GM21717 (cell line): ENCODE measurements at regions not wholly inside any gene's neighbourhood (a gene's known extent, or its start where the extent isn't known, plus 50 kb on each side); places are given as distances from the start of the nearest gene placed in this dataset.

ENCODE experiments used
- ATAC-seq: cut with Tn5 transposase; IDR thresholded peaks from one replicate; pipeline ENCODE4 v1.9.1; 2021; ENCODE audit warnings: mild to moderate bottlenecking, moderate library complexity; ENCODE audit not compliant: unreplicated experiment

DNA sequence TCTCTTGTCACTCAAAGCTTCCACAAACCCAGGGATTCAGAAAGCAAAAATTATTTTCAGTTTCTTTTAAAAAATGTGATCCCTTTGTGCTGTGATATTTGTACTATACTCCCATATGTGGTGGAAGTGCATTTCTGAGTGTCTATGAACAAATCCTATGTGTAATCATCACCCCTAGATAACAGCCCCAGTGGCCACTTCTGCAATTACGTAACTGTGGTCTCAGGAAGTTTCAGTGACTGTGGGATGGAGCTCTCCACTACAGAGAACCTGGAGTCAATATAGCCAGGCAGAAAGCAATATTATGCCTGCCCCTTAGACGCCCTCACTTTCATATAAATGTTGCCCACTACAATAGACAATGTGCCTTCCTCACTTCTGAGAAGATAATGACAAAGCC lies 1101.7 kb upstream of the GHITM start:
- no peak for ATAC-seq

DNA sequence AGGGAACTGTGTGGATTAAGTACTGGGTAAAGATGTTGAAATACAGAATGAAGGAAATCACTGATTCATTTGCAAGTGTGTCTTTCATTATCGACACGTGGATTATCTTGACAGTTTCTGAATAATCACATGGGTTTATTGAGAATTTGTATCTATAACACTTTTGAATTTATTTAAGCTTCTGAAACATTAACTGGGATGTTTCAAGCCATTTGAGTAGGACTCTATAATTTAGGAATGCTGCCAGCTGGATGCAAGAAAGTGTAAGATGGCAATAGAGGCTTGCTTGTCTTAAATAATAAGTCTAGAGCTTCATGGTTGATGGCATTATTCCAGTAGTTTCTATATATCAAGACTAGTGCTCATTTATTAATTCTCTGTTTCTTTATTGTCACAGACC lies 1100.7 kb upstream of the GHITM start:
- ATAC-seq: no peak

GRCh38 chr10:83045731-83046130 lies 1093.6 kb upstream of the GHITM start:
- ATAC-seq: no peak

- ATAC-seq: no peak
These were observed 1088.5 kb upstream of the GHITM start for GRCh38 chr10:83050815-83051214.

GRCh38 chr10:83062871-83063270 lies 1076.4 kb upstream of the GHITM start:
- no peak for ATAC-seq

DNA sequence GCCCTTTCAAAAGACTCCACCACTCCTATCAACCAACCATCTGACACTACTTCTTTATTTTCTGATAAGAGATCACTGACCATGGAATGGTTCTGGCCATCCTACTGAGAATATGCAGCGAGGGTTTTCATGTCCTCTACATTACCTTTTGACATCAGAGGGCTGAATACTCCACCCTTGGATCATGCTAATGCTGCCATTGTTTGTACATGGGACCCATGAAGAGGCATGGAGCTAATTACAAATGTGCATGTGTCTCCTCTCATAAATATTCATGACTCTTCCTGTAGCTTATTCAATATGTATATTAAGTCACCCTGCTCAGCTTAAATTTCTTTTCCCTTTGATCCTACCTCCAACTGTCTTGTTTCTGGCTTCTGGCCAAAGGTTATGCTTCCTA lies 1065.8 kb upstream of the GHITM start:
- ATAC-seq: no peak

DNA sequence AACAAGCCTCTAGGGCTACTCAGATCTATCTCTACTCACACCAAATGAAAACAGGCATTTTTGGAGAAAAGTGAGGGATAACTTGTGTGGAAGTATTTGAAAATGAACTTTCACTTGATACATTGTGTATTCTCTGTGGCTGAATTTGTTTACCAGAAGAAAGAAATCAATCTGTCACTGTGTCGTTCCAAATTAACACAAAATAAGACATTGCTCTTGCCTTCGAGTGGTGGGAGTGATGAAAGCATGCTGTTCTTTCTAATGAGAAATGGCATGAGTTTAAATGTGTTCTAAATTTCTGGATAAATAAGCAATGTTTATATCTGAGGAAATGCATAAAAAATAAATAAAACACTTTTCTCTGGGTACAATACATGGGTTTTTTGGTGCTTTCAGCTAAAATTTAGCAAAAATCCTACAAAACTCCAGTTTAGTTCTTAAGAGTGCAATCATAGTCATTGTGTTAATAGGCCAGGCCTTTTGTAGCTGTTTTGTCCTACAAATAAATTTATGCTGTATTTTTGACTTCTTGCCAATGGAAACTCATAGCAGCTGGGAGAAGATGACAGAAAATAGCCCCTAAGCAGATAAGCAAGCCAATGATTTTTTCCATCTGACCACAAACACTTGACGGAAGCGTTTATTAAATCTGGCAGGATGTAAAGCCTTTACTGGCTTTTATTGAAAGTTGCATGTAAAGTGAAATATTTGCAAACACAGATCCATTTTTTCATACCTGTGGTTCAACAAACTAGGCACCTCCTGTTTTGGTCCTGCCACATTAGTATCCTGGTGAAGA lies 1064.1 kb upstream of the GHITM start:
- ATAC-seq: no peak

DNA sequence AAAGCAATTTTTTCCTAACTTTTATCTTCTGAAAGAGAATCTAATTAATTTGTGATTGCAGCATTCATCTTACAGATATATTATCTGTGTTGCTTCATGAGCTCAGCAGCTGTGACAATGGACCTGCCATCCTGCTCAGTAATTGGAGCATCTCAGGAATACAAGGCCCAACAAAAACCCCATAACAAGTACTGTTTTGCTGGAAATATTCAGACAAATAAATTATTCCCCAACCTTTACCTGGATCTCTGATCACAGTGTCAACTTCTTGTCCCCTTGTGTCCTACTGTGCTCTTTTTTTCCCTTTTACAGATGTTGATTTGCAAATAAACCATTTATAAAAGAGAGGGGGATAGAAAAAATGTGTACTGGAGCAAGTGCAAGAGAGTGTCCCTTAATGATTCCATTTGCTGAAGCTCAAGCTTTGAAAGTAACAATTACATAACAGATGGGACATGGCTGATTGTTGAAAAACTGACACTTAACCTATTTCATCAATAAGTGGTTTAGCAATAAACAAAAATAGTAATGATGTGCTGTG lies 1063.4 kb upstream of the GHITM start:
- ATAC-seq: no peak

- no peak for ATAC-seq
These were observed 1062.9 kb upstream of the GHITM start for GRCh38 chr10:83076443-83076842.

DNA sequence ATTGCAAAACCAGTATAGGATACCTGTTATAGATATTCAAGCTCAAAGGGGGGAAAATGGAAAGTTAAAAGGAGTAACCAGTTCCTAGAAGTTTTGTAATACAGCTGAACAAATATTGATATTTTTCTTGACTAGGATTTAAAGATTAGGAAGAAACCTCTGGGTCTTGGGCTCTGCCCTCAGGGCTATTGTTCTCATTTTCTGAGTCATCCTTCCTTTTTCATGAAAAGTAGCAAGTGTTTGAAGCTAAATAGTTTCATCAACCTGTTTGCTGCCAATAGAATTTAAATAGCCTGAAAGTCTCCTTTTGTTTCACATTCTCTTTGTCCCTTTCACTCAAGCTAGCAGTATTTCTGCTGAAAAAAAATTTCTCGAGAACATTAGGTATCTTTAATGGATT lies 1061.1 kb upstream of the GHITM start:
- no peak for ATAC-seq

GRCh38 chr10:83078645-83079044 lies 1060.7 kb upstream of the GHITM start:
- ATAC-seq: no peak

GRCh38 chr10:83083831-83084230 lies 1055.5 kb upstream of the GHITM start:
- ATAC-seq: no peak

- ATAC-seq: no peak
These were observed 1050.0 kb upstream of the GHITM start for GRCh38 chr10:83089335-83089734.

GRCh38 chr10:83104616-83105015 lies 1034.7 kb upstream of the GHITM start:
- ATAC-seq: no peak

DNA sequence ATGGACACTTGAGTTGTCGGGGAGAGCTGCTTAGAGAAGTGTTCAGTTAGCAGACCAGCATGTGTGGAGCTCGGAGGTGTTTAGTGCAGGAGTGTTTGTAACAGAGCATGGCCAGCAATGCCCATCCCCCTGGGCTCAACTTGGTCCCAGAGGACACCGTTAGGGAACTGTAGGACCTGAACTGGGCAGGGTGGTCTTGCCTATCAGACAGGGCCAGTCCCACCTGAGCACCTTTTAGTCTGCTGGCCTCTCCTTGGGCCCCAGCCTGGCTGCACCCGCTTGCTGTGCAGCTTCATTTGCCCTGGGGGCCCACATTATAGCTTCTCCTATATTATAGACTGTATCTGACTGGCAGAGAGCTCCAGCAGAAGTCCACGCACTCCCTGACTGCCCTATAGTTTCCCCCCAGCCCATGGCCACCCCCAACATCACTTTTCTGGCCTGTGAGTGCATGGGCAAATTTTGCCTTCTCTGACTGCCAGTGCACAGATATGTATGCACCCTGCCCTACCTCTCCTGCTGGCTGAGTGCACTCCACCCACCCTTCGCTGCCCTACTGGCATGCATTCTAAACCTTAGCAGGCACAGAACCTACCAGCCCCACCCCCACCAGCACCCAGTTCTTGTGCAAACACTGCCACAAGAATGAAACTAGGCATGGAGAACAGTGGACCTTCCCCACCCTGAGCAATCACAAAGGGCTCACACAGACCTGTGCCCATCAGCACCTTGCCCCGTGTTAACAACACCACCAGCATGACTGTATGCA lies 1030.6 kb upstream of the GHITM start:
- ATAC-seq: no peak

DNA sequence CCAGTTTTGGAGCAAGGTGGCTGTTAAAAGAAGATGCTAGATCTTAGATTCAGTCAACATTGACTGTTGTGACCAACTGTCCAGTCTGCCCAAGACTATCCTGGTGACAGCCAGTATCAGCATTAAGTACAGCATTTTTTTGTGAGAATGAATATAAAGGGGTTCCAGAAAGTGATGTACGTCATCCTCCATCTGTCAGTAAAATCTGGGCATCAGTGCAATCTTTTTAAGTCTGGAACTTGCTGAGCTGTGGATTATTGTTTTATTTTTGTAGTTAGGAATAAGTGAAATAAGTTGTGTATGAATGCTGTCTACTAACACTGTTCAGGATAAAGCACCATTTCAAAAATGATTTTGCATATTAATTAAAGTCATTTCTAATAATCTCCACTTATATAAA lies 1020.0 kb upstream of the GHITM start:
- ATAC-seq: no peak

DNA sequence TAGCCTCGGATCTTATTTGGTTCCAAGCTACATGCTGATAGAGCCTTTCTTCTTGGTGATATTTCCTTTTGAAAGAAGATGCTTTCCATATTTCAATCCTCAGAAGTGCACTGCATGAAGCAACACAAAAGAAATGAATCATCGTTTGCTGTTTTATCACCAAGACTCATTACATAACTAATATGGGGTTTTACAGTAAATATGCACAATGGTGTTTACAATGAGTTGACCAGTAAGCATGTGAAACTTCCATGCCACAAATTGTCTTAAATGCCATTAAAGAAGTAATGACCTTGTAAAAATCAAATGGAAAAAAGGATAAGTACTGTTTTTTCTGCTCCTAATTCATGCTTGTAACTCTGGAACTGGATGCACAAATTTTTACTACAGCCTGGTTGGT lies 1017.0 kb upstream of the GHITM start:
- no peak for ATAC-seq

DNA sequence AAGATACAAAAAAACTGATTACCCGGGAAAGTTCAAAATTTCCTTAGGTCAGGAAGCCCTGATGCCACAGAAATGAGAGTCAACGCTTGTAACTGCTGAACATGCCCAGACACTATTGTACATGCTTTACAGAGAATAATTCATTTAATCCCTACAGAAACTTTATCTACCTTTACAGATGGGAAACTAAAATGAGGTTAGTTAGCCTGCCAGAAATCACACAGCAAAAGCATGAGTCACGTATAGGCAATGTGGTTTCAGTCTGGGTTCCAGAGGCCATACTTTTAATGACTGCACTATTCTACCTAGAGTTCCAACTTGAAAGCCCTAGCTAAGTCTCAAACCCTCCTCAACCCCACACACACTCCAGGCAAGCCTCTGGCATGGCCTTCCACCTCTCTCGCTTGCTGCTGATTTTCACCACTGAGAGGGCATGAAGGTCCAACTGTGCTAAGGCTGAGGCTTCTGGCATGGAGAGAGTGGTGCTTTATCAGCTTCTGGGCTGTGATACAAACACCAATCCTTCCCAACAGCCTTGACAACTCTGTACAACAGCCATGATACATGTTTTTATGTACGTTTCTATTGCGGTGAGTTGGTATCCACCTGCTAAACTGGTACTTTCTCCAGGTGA lies 1011.2 kb upstream of the GHITM start:
- no peak for ATAC-seq

- ATAC-seq: no peak
These were observed 998.5 kb upstream of the GHITM start for GRCh38 chr10:83140811-83141210.

DNA sequence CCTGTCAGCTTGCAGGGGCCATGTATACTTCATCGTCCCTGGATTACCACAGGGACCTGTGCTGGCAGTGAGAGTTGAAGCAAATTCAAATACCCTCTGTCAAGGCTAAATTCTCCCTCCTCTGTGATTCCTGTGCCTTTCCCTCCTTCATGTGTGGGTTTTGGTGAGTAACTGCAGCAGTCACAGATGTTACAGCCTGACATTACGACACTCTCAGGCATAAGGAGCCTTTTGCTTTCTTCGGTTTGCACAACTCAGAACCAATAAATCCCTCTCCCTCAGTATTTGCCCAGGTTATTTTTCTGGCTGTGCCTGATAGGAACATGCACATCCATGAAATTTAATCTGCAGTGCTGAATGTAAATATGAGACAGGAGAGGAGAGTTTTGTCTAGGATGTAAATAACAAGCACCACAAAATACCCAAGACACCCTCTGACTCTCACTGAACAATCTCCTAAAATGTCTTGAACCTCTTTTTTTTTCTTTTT lies 997.2 kb upstream of the GHITM start:
- ATAC-seq: no peak

- no peak for ATAC-seq
These were observed 994.8 kb upstream of the GHITM start for GRCh38 chr10:83144461-83144860.
